ENCODE measurements at regions not wholly inside any gene's neighbourhood (a gene's known extent, or its start where the extent isn't known, plus 50 kb on each side); places are given as distances from the start of the nearest gene placed in this dataset.

GRCh38 chr6:7669742-7670141 lies 56.2 kb upstream of the BMP6 start:
- TF ChIP-seq POLR2A (IDR thresholded peaks at IDR 0.05) (no peak), POLR2AphosphoS5 (IDR thresholded peaks at IDR 0.05) (no peak)
- TF ChIP-seq, protein P1, sequence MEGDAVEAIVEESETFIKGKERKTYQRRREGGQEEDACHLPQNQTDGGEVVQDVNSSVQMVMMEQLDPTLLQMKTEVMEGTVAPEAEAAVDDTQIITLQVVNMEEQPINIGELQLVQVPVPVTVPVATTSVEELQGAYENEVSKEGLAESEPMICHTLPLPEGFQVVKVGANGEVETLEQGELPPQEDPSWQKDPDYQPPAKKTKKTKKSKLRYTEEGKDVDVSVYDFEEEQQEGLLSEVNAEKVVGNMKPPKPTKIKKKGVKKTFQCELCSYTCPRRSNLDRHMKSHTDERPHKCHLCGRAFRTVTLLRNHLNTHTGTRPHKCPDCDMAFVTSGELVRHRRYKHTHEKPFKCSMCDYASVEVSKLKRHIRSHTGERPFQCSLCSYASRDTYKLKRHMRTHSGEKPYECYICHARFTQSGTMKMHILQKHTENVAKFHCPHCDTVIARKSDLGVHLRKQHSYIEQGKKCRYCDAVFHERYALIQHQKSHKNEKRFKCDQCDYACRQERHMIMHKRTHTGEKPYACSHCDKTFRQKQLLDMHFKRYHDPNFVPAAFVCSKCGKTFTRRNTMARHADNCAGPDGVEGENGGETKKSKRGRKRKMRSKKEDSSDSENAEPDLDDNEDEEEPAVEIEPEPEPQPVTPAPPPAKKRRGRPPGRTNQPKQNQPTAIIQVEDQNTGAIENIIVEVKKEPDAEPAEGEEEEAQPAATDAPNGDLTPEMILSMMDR (IDR thresholded peaks at IDR 0.05 in 8 of 11, conservative IDR thresholded peaks at IDR 0.05 in 3 of 11): no peak

All from spleen (tissue), 7 donors.